NCI-H2171 (cell line): ENCODE measurements at regions not wholly inside any gene's neighbourhood (a gene's known extent, or its start where the extent isn't known, plus 50 kb on each side); places are given as distances from the start of the nearest gene placed in this dataset.

Experiments used
- DNase-seq: peaks from one replicate; lab custom pipeline; 2025; lab: John Stamatoyannopoulos, UW

DNA sequence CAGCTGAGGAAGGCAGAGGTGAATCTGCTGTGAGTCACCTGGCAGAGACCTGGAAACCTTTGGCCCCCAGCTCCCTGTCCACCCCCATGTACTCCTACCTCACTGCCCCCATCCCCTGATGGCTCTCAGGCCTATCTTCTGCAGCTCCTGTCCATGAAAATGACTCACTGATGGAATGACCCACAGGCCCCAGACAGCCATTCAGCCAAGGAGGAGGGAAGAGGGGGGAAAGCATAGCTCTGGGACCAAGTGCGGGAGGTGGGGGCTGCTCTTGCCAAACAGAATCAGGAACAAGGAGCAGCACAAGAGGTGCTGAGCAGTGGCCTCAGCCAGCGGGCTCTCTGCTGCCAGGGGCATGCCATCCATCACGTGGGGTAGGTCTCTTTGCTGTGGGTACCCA, 111.4 kb upstream of the C1QTNF9B start:
- no peak for DNase-seq

DNA sequence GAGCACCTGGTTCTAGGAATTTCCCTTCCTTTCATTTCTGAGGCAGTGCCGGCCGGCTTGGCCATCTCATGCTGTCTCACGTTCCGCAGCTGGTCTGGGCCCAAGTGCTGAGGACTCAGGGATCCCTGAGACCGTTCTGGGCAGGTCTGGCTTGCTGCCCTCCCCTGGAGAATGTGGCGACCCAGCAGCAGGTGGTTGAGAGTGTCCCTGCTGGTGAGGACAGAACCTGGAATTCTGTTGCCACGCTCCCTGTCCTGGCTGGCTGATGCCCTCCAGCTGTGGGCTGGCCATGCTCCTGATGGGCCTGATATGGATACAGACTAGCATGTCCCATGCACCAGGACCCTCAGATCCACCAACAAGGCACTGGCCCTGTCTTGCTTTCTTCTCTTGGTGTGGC, 114.0 kb upstream of the C1QTNF9B start:
- DNase-seq: no peak

DNA sequence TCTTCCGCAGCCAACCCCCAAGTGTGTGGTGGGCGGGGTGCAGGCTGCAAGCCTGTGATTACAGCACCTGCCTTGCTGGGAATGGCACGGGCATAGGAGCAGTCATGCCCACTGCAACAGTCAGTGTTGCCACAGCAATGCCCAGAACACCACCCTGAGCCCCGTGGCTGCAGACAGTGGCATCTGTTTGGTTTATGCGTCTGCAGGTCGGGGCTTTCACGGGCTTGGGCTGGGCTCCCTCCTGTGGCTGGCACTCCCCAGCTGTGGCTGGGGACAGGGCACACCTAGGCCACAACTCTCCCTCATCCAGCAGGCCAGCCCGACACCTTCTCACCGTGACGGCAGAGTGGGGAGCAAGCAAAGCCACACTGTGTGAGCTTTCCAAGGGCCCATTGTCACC, 115.3 kb upstream of the C1QTNF9B start:
- DNase-seq: no peak

DNA sequence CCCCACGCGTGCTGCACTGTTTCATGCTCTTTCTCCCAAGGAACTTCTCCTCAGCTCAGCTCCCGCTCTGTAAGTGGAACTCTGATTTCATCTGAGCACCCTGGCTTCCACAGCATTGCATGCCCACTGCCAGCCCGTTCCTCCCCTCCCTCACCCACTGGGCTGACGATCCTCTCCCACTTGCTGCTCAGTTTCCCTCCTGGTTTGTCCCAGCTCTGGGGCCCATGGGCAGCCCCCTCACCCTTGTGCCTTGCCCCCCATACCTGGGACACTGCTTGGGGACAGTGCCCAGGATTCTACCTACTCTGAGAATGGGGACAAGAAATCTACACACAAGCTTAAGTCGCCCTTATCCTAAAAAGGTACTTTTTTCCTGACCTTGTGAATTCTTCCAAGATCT, 115.9 kb upstream of the C1QTNF9B start:
- no peak for DNase-seq

DNA sequence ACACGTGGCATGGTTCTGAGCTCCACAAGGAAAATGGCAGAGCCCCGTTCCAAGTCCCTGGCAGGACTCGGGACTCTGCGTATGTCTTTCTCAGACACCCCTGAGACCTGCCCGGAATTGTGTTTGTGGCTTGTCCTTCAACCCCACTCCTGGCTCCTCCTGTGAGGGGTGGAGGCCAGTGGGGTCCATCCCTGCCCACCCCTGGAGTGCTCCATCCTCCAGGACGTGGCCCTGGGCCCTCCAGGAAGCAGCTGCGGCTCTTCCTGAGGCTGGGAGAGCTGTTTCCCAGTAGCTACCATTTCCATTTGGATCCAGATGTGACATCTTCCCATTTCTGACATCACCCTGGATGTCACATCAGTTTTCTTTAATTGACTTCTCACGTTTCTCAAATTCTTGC, 118.7 kb upstream of the C1QTNF9B start:
- DNase-seq: no peak

DNA sequence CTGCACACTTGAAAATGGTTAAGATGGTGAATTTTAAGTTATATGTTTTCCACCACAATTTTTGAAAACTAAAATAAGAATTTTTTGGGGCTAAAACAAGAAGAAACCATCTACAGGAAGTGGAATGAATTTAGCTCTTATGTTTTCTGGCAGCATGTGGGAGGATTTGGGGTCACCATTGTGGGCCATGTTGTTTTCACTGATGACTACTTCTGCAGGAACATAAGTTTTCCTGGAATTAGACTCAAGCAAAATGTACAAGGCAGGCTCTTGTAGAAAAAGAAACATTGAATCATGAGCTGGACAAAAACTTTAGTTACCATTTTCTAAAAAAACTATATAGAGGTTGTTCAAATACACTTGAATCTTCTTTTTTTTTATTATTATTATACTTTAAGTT, 125.3 kb upstream of the C1QTNF9B start:
- no peak for DNase-seq

DNA sequence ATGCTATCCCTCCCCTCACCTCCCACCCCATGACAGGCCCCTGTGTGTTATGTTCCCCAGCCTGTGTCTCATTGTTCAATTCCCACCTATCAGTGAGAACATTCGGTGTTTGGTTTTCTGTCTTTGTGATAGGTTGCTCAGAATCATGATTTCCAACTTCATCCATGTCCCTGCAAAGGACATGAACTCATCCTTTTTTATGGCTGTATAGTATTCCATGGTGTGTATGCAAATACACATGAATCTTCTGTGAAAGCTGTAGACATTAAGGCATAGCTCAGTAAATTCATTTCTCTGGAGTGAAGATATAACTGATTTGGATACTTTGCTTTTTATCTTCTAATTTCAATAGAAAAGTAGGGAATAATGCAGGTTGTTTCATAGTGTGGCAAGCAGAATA, 125.8 kb upstream of the C1QTNF9B start:
- no peak for DNase-seq

DNA sequence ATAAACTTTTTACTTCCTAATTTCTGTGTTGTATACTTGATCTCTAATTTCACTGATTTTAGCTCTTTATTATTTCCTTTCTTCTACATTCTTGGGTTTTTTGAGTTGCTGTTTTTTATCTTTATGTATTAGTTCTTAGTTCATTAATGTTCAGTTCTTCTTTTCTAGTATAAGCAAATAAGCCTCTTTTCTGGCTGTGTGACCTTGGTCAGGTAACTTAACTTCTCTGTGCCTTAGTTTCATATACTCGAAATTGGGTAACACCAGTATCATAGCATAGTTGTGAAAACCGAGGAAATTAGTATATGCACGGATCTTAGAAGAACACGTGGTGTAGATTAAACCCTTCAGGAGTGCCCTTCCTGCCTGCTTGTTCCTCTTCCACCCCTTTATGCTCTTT, 130.2 kb upstream of the C1QTNF9B start:
- DNase-seq: no peak

DNA sequence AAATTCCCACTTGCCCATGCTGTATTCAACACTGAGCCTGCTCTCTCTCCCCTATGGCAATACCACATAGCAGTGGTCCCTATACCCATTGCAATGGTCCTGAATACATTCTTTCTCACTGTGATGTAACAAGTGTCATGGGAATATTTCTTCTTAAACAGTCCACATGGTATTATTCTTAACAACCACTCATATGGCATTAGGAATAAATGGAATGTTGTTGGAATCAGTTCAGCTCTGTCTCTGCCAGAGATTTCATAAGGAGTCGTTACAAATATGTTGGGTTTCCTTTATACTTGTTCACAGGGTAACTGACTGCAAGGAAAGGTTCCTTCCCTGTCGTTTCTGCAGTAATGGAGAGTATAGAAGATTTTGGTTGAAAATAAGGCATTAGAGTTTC, 128.3 kb upstream of the SPATA13 start:
- DNase-seq: no peak

DNA sequence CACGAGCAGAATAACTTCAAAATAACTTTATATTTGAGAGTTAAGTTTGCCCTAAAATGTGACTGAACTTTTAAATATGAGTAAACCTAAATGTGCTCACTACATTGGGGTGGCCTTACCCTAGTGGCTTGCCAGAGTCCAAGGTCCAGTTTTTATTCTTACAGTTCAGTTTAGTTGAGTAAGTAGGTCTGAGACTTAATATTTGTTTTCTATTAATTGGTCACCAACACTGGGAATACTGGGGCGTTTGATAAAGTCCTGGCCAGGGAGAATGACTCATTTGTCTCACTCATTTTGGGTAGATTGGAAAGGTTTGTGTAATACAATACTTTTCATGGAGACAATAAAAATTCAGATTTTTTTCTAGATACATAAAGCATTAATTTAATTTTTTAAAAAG, 127.8 kb upstream of the SPATA13 start:
- DNase-seq: no peak

DNA sequence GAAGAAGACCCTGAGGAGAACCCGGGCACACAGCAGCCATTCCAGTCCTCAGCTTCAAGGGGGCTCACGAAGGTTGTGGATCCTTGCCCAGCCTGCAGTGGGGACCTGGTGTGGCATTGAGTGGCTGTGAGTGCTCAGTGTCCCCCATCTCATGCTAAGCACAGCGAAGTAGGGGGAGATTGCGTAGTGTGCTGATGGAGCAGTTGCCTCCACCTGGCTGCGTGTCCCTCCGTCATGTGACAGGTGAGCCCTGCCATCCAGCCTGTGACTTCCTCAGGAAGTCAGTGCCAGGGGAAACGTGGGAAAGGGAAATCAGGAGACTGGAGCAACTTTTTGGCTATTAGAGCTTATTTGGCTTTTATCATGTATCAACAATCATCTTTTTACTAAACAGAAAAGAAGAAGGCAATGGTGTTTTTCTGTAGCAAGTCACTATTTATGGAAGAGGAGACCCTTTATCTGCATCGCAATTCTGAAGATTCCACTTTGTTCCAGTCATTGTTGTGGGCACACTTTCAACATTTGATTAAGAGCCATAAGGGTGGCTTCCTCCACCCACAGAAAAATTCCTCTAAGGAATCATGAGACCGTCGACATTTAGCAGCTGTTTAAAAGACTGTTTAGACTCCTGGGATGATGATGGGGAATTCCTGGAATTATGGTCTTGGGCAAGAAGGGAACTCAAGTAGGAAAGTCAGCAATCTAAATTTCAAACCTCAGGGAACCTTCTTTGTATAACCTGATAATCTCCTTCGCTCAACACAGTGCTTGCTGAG, 126.8 kb upstream of the SPATA13 start:
- no peak for DNase-seq

DNA sequence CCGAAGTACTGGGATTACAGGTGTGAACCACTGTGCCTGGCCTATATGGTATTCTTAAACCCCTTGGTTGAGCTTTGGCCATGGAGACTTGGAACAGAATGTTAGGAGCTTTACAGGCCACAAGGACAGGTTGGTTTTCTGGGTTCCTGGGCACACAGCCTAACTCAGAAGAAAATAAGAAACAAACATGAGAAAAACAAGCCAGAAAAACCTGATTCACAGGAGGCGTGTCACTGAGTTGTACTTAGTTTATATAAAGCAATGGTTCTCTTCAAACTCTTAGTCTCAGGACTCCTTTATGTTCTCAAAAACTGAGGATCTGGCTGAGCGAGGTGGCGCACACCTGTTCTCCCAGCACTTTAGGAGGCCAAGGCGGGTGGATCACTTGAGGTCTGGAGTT, 125.1 kb upstream of the SPATA13 start:
- no peak for DNase-seq

DNA sequence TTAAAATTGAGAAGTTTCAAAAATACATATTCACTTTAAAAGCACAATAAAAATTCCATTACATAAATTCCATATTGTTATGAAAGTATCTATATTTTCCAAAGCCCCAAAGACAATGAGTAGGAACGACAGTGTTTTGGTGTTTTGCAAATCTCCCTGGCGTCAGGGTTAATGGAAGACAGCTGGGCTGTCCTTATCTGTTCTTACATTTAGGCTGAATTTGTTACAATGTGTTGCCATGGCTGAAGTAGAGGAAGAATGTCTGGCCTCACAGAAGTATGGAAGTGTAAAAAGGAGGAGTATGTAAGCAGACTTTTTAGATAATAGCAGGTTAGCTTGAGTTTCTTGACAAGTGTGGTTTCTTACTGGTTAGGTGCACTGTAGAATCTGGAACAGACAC, 124.4 kb upstream of the SPATA13 start:
- DNase-seq: no peak

DNA sequence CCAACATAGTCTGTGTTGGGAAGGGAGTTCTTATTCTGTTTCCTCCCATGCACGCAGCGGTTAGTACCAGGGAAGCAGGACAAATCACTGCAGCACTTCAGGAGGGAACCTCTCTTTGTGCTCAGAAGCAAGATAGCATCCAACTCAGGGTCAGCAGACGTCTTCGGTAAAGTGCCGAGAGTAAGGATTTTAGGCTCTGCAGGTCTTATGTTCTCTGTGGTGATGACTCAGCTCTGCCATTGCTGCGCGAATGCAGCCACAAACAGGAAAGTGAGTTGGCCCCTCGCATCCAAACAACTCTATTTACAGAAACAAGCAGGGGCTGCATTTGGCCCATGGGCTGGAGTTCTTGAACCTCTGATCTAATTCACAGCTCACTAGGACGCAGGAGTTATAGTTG, 122.1 kb upstream of the SPATA13 start:
- no peak for DNase-seq

DNA sequence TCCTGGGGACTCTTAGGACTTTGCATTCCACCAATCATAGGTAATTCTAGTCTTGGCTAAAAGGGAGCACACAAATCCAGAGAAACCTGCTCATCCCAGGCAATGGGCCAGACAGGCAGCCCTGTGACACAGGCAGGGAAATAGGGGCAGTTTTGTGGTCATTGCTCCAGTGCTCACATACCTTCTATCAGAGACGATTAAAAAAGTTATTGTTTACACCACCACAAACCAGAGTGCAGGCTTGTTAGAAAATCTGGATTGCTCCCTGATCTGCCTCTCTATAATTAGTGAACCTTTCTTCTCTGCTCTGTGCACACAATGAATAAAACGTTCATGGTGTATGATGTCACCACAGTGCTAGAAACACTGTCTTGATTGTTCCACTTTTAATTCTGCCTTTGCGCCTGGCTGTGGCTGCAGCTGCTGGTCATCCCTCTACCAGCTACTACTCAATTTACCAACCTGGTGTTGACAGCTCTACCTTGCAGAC, 121.6 kb upstream of the SPATA13 start:
- DNase-seq: no peak

DNA sequence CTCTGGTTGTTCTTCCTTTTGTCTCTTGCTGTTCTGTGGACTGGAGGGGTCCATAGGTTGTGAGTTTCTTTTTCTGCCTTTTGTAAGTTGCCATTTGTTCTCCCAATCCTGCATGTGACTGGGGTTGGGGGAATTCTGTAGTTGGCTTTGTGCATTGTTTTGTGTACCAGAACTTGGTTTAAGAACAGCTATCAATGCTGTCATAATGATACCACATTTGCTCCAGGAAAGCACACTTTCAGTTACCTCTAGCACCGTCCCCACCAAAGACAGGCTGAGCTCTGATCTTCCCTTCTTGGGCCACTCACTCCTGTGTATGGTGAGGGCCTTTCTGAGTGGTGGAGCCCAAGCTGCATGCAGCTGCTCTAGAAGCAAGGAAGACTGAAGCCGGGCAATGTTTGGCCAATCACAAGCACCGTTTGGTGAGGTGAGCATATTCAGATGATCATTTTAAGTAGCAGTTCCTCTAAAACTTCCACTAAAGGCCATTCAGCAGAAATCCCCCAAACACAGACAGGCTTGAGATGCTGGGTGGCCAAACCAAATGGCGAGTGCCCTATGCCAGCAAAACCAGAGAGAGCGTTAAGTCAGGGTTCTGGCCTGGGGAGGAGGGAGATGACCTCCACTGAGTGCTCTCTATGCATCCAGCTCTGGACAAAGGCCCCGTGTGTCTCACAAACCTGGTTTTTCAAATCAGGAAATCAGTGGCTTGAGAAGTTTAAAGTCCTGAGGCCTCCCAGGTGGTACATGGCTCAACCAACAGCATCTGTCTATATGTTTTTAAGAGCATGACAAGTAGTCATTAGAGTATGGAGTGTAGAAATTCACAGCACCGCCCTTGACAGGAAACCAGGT, 120.7 kb upstream of the SPATA13 start:
- no peak for DNase-seq

DNA sequence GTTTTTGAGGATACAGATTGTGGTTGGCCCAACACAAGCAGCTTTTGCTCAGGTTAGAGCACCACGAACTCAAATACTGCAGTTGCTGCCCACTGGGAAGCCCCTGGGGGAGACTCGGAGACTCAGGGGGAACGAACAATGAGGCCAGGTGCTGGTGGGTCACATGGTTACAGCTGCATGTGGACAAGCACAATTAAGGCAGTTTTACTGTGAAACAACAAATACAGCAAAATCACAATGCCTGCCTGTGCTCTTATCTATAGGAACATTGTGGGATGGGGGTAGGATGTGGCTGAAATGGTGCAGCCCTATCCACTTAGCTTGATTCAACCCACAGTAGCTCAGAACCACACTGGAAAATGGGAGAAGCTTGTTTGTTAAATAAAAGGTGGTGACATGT, 119.7 kb upstream of the SPATA13 start:
- no peak for DNase-seq

DNA sequence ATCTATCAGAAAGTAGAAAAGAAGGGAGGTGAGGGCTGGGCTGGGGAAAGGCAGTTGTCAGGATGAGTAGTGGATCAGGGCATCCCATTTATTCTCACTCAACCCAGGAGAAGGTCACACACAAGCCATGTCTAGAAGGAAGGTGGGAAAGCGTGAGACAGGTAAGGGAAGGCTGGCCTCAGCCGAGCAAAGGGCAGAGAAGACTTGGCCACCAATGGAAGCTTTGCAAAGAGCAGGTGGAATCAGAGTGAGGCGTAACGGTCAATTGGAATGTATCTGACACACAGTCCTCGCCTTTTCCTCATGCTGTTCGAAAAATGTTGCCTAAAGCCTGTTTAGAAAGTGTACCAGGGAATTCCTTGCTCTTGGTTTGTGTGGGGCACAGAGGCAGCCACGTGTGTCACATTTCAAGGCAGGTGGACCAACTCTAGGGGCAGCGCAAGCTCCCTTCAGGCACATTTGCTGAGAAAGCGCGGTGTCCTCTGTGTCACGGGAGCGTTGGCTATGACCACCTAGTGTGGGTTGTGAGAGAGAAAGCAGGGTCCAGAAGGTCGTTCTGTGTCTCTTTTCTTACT, 118.8 kb upstream of the SPATA13 start:
- DNase-seq: no peak

DNA sequence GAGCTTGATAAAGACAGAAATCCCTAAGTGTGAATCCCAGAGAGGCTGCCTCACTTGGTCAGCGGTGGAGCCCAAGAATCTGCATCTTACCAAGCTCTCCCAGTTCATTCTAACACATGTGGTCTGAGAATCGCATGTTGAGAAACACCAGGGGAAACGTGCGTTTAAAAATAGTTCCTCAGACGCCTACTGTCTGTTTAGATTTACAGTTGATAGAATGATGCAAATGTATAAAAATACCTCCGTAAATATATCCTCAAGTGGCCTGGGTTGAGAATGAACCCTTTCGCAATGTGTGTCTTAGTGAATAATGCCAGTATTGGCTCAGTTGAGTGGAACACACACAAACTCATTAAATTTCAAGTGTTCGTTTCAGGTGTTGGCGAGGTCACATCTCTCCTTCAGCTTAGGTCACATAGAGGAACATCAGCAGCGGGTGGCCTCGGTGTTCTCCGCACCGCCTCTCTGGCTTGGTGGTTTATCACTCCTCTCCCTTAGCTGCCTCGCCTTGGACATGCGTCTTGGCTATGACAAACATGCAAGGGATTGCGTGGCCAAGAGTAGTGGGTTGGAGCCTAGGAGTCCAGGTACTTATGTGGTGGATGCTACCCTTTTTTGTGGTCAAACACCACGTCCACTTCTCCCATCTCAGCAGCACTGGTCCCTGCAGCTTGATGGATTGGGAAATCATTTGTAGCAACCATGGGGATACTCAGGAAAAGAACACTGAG, 117.6 kb upstream of the SPATA13 start:
- no peak for DNase-seq

DNA sequence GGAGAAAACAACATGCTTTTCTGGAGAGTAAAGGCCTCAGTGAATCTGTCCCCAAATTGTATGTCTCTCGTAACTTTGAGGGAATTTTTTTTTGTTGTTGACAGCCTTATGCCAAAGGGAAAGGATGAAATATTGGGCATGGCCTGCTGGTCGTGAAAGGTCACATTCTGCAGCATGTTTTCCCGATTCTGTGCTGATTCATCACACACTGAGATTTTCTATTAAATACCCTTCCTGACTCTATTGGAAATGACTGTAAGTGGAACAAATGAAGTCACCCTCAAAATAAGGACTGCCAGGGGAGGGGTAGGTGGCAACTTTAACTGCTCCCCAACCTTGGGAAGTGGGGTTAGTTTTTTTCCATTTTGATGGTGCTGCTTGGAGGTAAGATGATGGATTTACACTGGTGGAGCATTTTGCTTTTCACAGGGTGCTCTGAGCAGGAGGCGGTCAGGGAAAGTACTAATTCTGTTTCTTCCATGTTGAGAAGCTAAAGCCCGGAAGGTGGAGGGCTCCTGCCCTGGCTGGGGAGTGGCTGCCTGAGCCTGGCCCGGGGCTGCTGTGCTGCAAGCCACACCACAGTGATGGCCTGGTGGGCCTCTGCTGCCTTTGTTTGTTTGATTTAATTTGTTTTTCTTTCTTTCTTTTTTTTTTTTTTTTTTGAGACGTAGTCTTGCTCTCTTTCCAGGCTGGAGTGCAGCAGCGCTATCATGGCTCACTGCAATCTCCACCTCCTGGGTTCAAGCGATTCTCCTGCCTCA, 116.8 kb upstream of the SPATA13 start:
- DNase-seq: no peak

DNA sequence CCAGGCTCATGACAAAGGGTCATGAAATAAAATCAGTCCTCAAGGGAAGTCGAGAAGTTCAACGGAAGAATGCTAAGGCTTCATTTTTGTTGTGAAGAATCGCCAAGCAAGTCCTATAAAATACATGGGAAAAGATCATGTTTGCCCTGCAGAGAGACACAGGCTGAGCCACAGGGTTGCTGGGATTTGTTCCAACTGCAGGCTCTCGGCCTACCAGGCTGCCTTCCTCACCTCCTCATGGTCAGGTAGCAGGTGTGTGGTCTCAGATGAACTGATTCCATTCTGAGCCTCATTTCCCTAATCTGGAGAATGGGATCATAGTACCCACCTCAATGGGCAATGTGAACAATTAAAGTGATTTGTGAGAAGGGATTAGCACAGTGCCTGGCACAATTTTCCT, 114.9 kb upstream of the SPATA13 start:
- DNase-seq: no peak

DNA sequence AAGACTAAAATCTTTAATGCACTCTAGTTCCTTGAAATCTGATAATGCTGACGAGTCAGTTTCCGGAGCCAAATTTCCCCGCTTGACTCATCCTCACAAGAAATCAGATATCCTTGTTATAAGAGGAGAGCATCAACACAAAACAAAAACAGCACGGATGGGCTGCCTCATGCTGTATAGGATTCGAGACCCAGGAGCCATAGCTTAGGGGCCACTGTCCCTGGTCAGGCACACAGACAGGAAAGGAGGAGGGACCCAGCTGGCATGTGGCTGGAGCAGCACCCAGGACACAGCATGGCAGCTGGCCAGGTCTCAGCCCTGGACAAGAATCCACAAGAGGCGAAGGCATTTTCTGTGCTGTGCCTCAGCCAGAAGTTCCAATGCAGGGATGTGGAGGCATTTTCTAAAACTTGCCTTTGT, 110.2 kb upstream of the SPATA13 start:
- no peak for DNase-seq
